ENCODE measurements at regions not wholly inside any gene's neighbourhood (a gene's known extent, or its start where the extent isn't known, plus 50 kb on each side); places are given as distances from the start of the nearest gene placed in this dataset.
"Not testable (repeated sequence)": the region's sequence is repeated elsewhere in the genome, so short reads cannot be mapped to it uniquely, and the experiment has no call there.

- H3K27me3 ChIP-seq (ENCODE audit: insufficient read depth, low read depth) = no peaks in the 10 kb centered on the region
- no peaks in the 10 kb centered on the region for H3K36me3 ChIP-seq (ENCODE audit: low read depth)
- no peaks in the 10 kb centered on the region for H3F3A ChIP-seq (ENCODE audit: insufficient read depth, low read depth)
- no peak for DNase-seq
- H2AFZ ChIP-seq = no peak overlapping the region
- no peak overlapping the region for H3K27ac ChIP-seq
- no peaks in the 10 kb centered on the region for H3K9me2 ChIP-seq (ENCODE audit: insufficient read depth)
- TF ChIP-seq CTCF (conservative IDR thresholded peaks at IDR 0.05) (no peak), EZH2 (IDR thresholded peaks at IDR 0.05; ENCODE audit: low read depth) (no peak)
- H3K4me2 ChIP-seq = no peak overlapping the region
- H3K9me3 ChIP-seq (ENCODE audit: insufficient read depth, low read depth) = peaks cover 6% of the 10 kb centered on the region; the same call in 1 of the 2 replicates
- intact Hi-C loops (cut with micrococcal nuclease; ENCODE audit: unreplicated experiment) = no loop called here
- H3K79me2 ChIP-seq (ENCODE audit: low read depth) = no peaks in the 10 kb centered on the region
- no peaks in the 10 kb centered on the region for H4K20me1 ChIP-seq (ENCODE audit: insufficient read depth)
- no peaks in the 10 kb centered on the region for H3K4me1 ChIP-seq (replicated peaks; ENCODE audit: insufficient read depth)
- ChIA-PET POLR2A (ENCODE audit: unreplicated experiment) (no interaction called here), CTCF (no interaction called here)
- no peak overlapping the region for H3K4me3 ChIP-seq
- BruUV-seq (replicated peaks) = no TSS peak
Observed at GRCh38 chr3:86766331-86766730, 224.6 kb downstream of the VGLL3 start.

GRCh38 chr3:86757322-86758179 is 233.4 kb downstream of the VGLL3 start:
- POLR2A ChIA-PET (ENCODE audit: unreplicated experiment); H3K27ac ChIP-seq: not testable (repeated sequence)

GRCh38 chr3:86748015-86748414 is 242.9 kb downstream of the VGLL3 start:
- CTCF ChIA-PET = interaction anchor here (0.6 kb wide), 1 partner anchor 792 kb away, joined by 4 read pairs; no protein-coding TSS in a partner anchor

More at GRCh38 chr3:86757322-86758179, 233.4 kb downstream of the VGLL3 start:
- H3K9me2 ChIP-seq (ENCODE audit: insufficient read depth); intact Hi-C loops (cut with micrococcal nuclease; ENCODE audit: unreplicated experiment); H3K79me2 ChIP-seq (ENCODE audit: low read depth); H4K20me1 ChIP-seq (ENCODE audit: insufficient read depth); BruUV-seq (replicated peaks); H3K9me3 ChIP-seq (ENCODE audit: insufficient read depth, low read depth); H3K27me3 ChIP-seq (ENCODE audit: insufficient read depth, low read depth); H3K4me1 ChIP-seq (replicated peaks; ENCODE audit: insufficient read depth); H3K4me2 ChIP-seq; H3F3A ChIP-seq (ENCODE audit: insufficient read depth, low read depth); H2AFZ ChIP-seq; DNase-seq; H3K36me3 ChIP-seq (ENCODE audit: low read depth); CTCF ChIA-PET; H3K4me3 ChIP-seq: not testable (repeated sequence)

More at GRCh38 chr3:86748015-86748414, 242.9 kb downstream of the VGLL3 start:
- Histone ChIP-seq H2AFZ (no peak overlapping the region), H3K79me2 (ENCODE audit: low read depth) (no peaks in the 10 kb centered on the region), H3K27ac (no peak overlapping the region), H3K27me3 (ENCODE audit: insufficient read depth, low read depth) (no peaks in the 10 kb centered on the region), H3K4me2 (no peak overlapping the region), H3K9me2 (ENCODE audit: insufficient read depth) (no peaks in the 10 kb centered on the region), H3F3A (ENCODE audit: insufficient read depth, low read depth) (no peaks in the 10 kb centered on the region), H3K4me3 (no peak overlapping the region), H4K20me1 (ENCODE audit: insufficient read depth) (no peaks in the 10 kb centered on the region), H3K4me1 (replicated peaks; ENCODE audit: insufficient read depth) (no peaks in the 10 kb centered on the region), H3K36me3 (ENCODE audit: low read depth) (no peaks in the 10 kb centered on the region), H3K9me3 (ENCODE audit: insufficient read depth, low read depth) (no peaks in the 10 kb centered on the region)
- POLR2A ChIA-PET (ENCODE audit: unreplicated experiment) = no interaction called here
- BruUV-seq (replicated peaks) = no TSS peak
- intact Hi-C loops (cut with micrococcal nuclease; ENCODE audit: unreplicated experiment) = no loop called here
- DNase-seq = no peak
- TF ChIP-seq CTCF (conservative IDR thresholded peaks at IDR 0.05) (no peak), EZH2 (IDR thresholded peaks at IDR 0.05; ENCODE audit: low read depth) (no peak)
